LNCaP clone FGC (cell line): ENCODE measurements at regions not wholly inside any gene's neighbourhood (a gene's known extent, or its start where the extent isn't known, plus 50 kb on each side); places are given as distances from the start of the nearest gene placed in this dataset.

Experiments used
- DNase-seq: peaks from one replicate; pipeline ENCODE4 v3.0.0-alpha.2; 2011; ENCODE audit warnings: low read depth
- H3K4me3 ChIP-seq: 2 replicates; pipeline ENCODE4 v1.5.1; 2011; ENCODE audit warnings: mild to moderate bottlenecking, low read depth, low read length, control low read depth
- CTCF ChIP-seq: IDR thresholded peaks from 2 replicates; pipeline ENCODE4 v1.5.1; 2012; ENCODE audit warnings: mild to moderate bottlenecking; ENCODE audit not compliant: control insufficient read depth, insufficient read depth; ENCODE audit errors: extremely low read depth

- no peak for DNase-seq
- no peak for TF ChIP-seq CTCF
- no peak overlapping the region for H3K4me3 ChIP-seq
Measured at GRCh38 chr4:36884151-36884550, 360.4 kb upstream of the NWD2 start.

- no peak overlapping the region for H3K4me3 ChIP-seq
- TF ChIP-seq CTCF = no peak
- DNase-seq = no peak
Measured at GRCh38 chr4:36891971-36892370, 352.6 kb upstream of the NWD2 start.

- no peak for DNase-seq
- no peak for TF ChIP-seq CTCF
Measured at GRCh38 chr4:36900446-36900987, 344.0 kb upstream of the NWD2 start.

GRCh38 chr4:36904823-36905222 is 339.7 kb upstream of the NWD2 start:
- no peak for DNase-seq
- no peak overlapping the region for H3K4me3 ChIP-seq
- no peak for TF ChIP-seq CTCF

More at GRCh38 chr4:36900446-36900987, 344.0 kb upstream of the NWD2 start:
- H3K4me3 ChIP-seq = no peak overlapping the region

GRCh38 chr4:36914106-36914505 is 330.4 kb upstream of the NWD2 start:
- no peak overlapping the region for H3K4me3 ChIP-seq
- 0 out of 2 replicates have a peak, but pooled peaks have one; percentile 6 for TF ChIP-seq CTCF

GRCh38 chr4:36915717-36916116 is 328.8 kb upstream of the NWD2 start:
- peak; percentile 70 for DNase-seq
- H3K4me3 ChIP-seq = no peak overlapping the region
- TF ChIP-seq CTCF = no peak

More at GRCh38 chr4:36914106-36914505, 330.4 kb upstream of the NWD2 start:
- DNase-seq = no peak

- DNase-seq = no peak
- no peak overlapping the region for H3K4me3 ChIP-seq
- no peak for TF ChIP-seq CTCF
Measured at GRCh38 chr4:36917413-36917812, 327.1 kb upstream of the NWD2 start.
